ENCODE measurements at regions not wholly inside any gene's neighbourhood (a gene's known extent, or its start where the extent isn't known, plus 50 kb on each side); places are given as distances from the start of the nearest gene placed in this dataset.

GRCh38 chr1:67939942-67940341, 106.7 kb upstream of the GNG12 start (continued):
- TF ChIP-seq, protein P1, sequence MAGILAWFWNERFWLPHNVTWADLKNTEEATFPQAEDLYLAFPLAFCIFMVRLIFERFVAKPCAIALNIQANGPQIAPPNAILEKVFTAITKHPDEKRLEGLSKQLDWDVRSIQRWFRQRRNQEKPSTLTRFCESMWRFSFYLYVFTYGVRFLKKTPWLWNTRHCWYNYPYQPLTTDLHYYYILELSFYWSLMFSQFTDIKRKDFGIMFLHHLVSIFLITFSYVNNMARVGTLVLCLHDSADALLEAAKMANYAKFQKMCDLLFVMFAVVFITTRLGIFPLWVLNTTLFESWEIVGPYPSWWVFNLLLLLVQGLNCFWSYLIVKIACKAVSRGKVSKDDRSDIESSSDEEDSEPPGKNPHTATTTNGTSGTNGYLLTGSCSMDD (CRISPR knock-in tag; IDR thresholded peaks at IDR 0.05) = no peak
- no peak for TF ChIP-seq SMAD9 (CRISPR knock-in tag; IDR thresholded peaks at IDR 0.05)

- H4K20me1 ChIP-seq (ENCODE audit: insufficient read depth, low read length) = no peaks in the 10 kb centered on the region
- FAIRE-seq = no peak
- 5% methylated on average over 5 of the region's 5 CpGs for WGBS (ENCODE audit: low lambda C conversion rate)
- no peaks in the 10 kb centered on the region for H3K4me1 ChIP-seq (ENCODE audit: insufficient read depth, low read length)
- in situ Hi-C loops (cut with HindIII; ENCODE audit: extremely low pct_ligation_motif_present, low pct_unique_long_range_greater_than_20kb) = no loop called here
- ATAC-seq = no peak
- H3K36me3 ChIP-seq (replicated peaks in 1 of 2; ENCODE audit: control insufficient read depth in 1 of 2, insufficient read depth in 2 of 2, low read length in 2 of 2) = no peaks in the 10 kb centered on the region
- DNase-seq (ENCODE audit: low spot score) = no peak
- H3K9me3 ChIP-seq (ENCODE audit: low read length) = no peaks in the 10 kb centered on the region
- no peak overlapping the region for H3K9ac ChIP-seq (ENCODE audit: insufficient read depth, low read depth, low read length)
- H2AFZ ChIP-seq (ENCODE audit: low read length) = no peak overlapping the region
- ChIA-PET POLR2A (no interaction called here), CTCF (ENCODE audit: low intra/inter-chr PET ratio, low total read pairs) (no interaction called here)
- H3K4me3 ChIP-seq (replicated peaks in 1 of 3; ENCODE audit: insufficient read depth in 1 of 3, low read depth in 2 of 3, low read length in 3 of 3) = no peak overlapping the region
- BruUV-seq (replicated peaks) = no TSS peak
- TF ChIP-seq KMT2A (CRISPR knock-in tag; IDR thresholded peaks at IDR 0.05) = no peak
- TF ChIP-seq ZFP37 (CRISPR knock-in tag; IDR thresholded peaks at IDR 0.05; ENCODE audit: borderline replicate concordance) = no peak
- no peak for TF ChIP-seq SKIL (CRISPR knock-in tag; IDR thresholded peaks at IDR 0.05; ENCODE audit: borderline replicate concordance)
- intact Hi-C loops (cut with micrococcal nuclease; ENCODE audit: unreplicated experiment) = no loop called here
- H3K4me2 ChIP-seq (ENCODE audit: low read depth, low read length) = no peak overlapping the region
- no peak overlapping the region for H3K27ac ChIP-seq (ENCODE audit: extremely low read length, insufficient read depth, low read length)
- no peaks in the 10 kb centered on the region for H3K27me3 ChIP-seq (ENCODE audit: control insufficient read depth in 1 of 2, insufficient read depth in 2 of 2, low read length in 2 of 2)
- H3K79me2 ChIP-seq (ENCODE audit: insufficient read depth, low read length) = no peaks in the 10 kb centered on the region
Observed at GRCh38 chr1:67939186-67939743, 106.0 kb upstream of the GNG12 start.
